ENCODE measurements at regions not wholly inside any gene's neighbourhood (a gene's known extent, or its start where the extent isn't known, plus 50 kb on each side); places are given as distances from the start of the nearest gene placed in this dataset.

DNA sequence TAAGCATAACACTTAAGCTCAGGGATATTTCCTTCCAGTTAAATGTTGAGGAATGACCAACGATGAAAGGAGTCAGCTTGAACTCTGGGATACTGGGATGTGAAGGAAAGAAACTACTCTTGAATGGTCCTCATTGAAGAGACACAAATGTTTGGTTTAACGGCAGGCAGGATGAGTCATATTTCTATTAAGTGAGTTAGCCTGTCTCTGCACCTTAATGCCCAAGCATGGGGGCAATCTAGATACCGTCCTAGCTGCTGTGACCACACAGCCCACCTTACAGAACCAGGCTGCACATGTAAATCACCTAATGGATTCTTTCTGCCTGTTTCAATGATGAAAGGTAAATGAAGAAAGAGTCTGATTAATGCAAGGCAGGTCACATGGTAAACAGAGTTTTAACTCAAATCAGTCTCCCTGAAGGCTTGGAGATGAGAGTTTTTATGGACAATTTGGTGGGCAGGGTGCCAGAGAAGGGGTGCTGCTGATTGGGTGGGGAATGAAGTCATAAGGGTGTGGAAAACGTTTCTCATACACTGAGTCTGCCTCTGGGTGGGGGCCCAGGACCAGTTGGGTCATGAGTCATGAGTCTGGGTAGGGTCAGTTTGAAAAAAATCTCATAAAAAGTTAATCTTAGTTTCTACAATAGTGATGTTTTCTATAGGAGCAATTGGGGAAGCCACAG, 144.6 kb upstream of the MMADHC start:
- no peaks in the 10 kb centered on the region for H3K79me2 ChIP-seq (ENCODE audit: insufficient read depth, low read length)
- no peaks in the 10 kb centered on the region for H3K36me3 ChIP-seq (ENCODE audit: insufficient read depth, low read length)
- no peaks in the 10 kb centered on the region for H4K20me1 ChIP-seq (ENCODE audit: insufficient read depth, low read length)
- no peaks in the 10 kb centered on the region for H3K27me3 ChIP-seq (ENCODE audit: insufficient read depth, low read length)
- no peak overlapping the region for H3K27ac ChIP-seq (ENCODE audit: low read depth, low read length, poor library complexity, severe bottlenecking)
- H3F3A ChIP-seq (ENCODE audit: insufficient read depth, low read length): no peaks in the 10 kb centered on the region
- H3K9me3 ChIP-seq (ENCODE audit: low read length): no peaks in the 10 kb centered on the region
- no peak overlapping the region for H3K9ac ChIP-seq (ENCODE audit: low read length)
- no peaks in the 10 kb centered on the region for H3K9me2 ChIP-seq (ENCODE audit: low read depth, low read length)
- no peaks in the 10 kb centered on the region for H3K4me1 ChIP-seq (ENCODE audit: insufficient read depth, low read length, severe bottlenecking)
- TF ChIP-seq, protein P1, sequence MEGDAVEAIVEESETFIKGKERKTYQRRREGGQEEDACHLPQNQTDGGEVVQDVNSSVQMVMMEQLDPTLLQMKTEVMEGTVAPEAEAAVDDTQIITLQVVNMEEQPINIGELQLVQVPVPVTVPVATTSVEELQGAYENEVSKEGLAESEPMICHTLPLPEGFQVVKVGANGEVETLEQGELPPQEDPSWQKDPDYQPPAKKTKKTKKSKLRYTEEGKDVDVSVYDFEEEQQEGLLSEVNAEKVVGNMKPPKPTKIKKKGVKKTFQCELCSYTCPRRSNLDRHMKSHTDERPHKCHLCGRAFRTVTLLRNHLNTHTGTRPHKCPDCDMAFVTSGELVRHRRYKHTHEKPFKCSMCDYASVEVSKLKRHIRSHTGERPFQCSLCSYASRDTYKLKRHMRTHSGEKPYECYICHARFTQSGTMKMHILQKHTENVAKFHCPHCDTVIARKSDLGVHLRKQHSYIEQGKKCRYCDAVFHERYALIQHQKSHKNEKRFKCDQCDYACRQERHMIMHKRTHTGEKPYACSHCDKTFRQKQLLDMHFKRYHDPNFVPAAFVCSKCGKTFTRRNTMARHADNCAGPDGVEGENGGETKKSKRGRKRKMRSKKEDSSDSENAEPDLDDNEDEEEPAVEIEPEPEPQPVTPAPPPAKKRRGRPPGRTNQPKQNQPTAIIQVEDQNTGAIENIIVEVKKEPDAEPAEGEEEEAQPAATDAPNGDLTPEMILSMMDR (IDR thresholded peaks at IDR 0.05; ENCODE audit: low read length): no peak
- no peak for TF ChIP-seq EZH2 (IDR thresholded peaks at IDR 0.05; ENCODE audit: borderline replicate concordance, low read length)
- no peak overlapping the region for H3K4me2 ChIP-seq (ENCODE audit: low read length)
- H3K4me3 ChIP-seq (ENCODE audit: low read depth, low read length, poor library complexity, severe bottlenecking): no peak overlapping the region
- no peak overlapping the region for H2AFZ ChIP-seq (ENCODE audit: low read length)

DNA sequence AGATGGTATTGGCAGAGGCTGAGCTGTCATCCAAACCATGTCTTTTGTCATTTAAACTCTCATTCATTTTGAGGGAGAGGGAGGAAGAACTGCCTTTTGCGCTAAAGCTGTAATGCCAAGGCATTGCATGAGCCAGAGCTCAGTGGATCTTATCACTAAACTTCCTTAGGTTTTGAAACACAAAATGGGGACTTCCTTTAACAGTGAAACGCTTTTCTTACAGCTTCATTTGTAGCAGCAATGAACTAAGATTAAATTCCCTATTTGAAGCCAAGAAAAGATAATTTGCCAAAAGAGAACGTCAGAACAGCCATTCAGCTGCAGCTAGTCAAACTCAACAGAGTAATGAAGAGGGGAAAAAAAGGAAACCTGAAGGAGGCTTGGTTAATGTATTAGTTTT, 143.5 kb upstream of the MMADHC start:
- Histone ChIP-seq H3K4me1 (ENCODE audit: insufficient read depth, low read length, severe bottlenecking) (no peaks in the 10 kb centered on the region), H3K27me3 (ENCODE audit: insufficient read depth, low read length) (no peaks in the 10 kb centered on the region), H3K9me3 (ENCODE audit: low read length) (no peaks in the 10 kb centered on the region), H3K4me2 (ENCODE audit: low read length) (no peak overlapping the region), H3K9me2 (ENCODE audit: low read depth, low read length) (no peaks in the 10 kb centered on the region), H3F3A (ENCODE audit: insufficient read depth, low read length) (no peaks in the 10 kb centered on the region), H3K27ac (ENCODE audit: low read depth, low read length, poor library complexity, severe bottlenecking) (no peak overlapping the region), H3K4me3 (ENCODE audit: low read depth, low read length, poor library complexity, severe bottlenecking) (no peak overlapping the region), H3K79me2 (ENCODE audit: insufficient read depth, low read length) (no peaks in the 10 kb centered on the region), H2AFZ (ENCODE audit: low read length) (no peak overlapping the region), H3K9ac (ENCODE audit: low read length) (no peak overlapping the region), H4K20me1 (ENCODE audit: insufficient read depth, low read length) (no peaks in the 10 kb centered on the region), H3K36me3 (ENCODE audit: insufficient read depth, low read length) (no peaks in the 10 kb centered on the region)
- TF ChIP-seq, protein P1 (IDR thresholded peaks at IDR 0.05; ENCODE audit: low read length): no peak
- TF ChIP-seq EZH2 (IDR thresholded peaks at IDR 0.05; ENCODE audit: borderline replicate concordance, low read length): no peak

- Histone ChIP-seq H3K27ac (ENCODE audit: low read depth, low read length, poor library complexity, severe bottlenecking) (no peak overlapping the region), H3F3A (ENCODE audit: insufficient read depth, low read length) (no peaks in the 10 kb centered on the region), H2AFZ (ENCODE audit: low read length) (no peak overlapping the region), H3K4me2 (ENCODE audit: low read length) (no peak overlapping the region), H4K20me1 (ENCODE audit: insufficient read depth, low read length) (no peaks in the 10 kb centered on the region), H3K36me3 (ENCODE audit: insufficient read depth, low read length) (no peaks in the 10 kb centered on the region), H3K27me3 (ENCODE audit: insufficient read depth, low read length) (no peaks in the 10 kb centered on the region), H3K9ac (ENCODE audit: low read length) (no peak overlapping the region), H3K79me2 (ENCODE audit: insufficient read depth, low read length) (no peaks in the 10 kb centered on the region), H3K4me3 (ENCODE audit: low read depth, low read length, poor library complexity, severe bottlenecking) (no peak overlapping the region), H3K9me2 (ENCODE audit: low read depth, low read length) (no peaks in the 10 kb centered on the region), H3K9me3 (ENCODE audit: low read length) (no peaks in the 10 kb centered on the region), H3K4me1 (ENCODE audit: insufficient read depth, low read length, severe bottlenecking) (no peaks in the 10 kb centered on the region)
- TF ChIP-seq, protein P1 (IDR thresholded peaks at IDR 0.05; ENCODE audit: low read length): no peak
- no peak for TF ChIP-seq EZH2 (IDR thresholded peaks at IDR 0.05; ENCODE audit: borderline replicate concordance, low read length)
Observed at GRCh38 chr2:149729586-149729985, 142.0 kb upstream of the MMADHC start.
